Stimulated activated effector memory CD8-positive, alpha-beta T cell treated with anti-CD3 and anti-CD28 coated beads, Interleukin-12 subunit alpha, Interleukin-12 subunit beta, amount 100 ng/mL, for 72 hours (primary cell): ENCODE measurements at regions not wholly inside any gene's neighbourhood (a gene's known extent, or its start where the extent isn't known, plus 50 kb on each side); places are given as distances from the start of the nearest gene placed in this dataset.

Experiments used
- ATAC-seq: fragments of 150-1000 bp; cut with Tn5 transposase; 2 replicates; pipeline ENCODE4 v1.10.0; 2021
- DNase-seq, 2 donors: peaks; one replicate each; pipeline ENCODE4 v3.0.0; 2021 to 2022; ENCODE audit warnings: low spot score in 2 of 2
- H3K27ac Mint-ChIP-seq: one replicate; pipeline ENCODE4 v1.8.0; 2022; ENCODE audit warnings: mild to moderate bottlenecking, mixed read lengths
- H3K36me3 Mint-ChIP-seq: one replicate; pipeline ENCODE4 v1.8.0; 2022; ENCODE audit warnings: mild to moderate bottlenecking, mixed read lengths
- H3K4me1 Mint-ChIP-seq: one replicate; pipeline ENCODE4 v1.8.0; 2022; ENCODE audit warnings: mixed read lengths
- H3K4me3 Mint-ChIP-seq: one replicate; pipeline ENCODE4 v1.8.0; 2022; ENCODE audit warnings: mild to moderate bottlenecking, mixed read lengths
- H3K9me3 Mint-ChIP-seq: one replicate; pipeline ENCODE4 v1.8.0; 2022; ENCODE audit warnings: mixed read lengths

DNA sequence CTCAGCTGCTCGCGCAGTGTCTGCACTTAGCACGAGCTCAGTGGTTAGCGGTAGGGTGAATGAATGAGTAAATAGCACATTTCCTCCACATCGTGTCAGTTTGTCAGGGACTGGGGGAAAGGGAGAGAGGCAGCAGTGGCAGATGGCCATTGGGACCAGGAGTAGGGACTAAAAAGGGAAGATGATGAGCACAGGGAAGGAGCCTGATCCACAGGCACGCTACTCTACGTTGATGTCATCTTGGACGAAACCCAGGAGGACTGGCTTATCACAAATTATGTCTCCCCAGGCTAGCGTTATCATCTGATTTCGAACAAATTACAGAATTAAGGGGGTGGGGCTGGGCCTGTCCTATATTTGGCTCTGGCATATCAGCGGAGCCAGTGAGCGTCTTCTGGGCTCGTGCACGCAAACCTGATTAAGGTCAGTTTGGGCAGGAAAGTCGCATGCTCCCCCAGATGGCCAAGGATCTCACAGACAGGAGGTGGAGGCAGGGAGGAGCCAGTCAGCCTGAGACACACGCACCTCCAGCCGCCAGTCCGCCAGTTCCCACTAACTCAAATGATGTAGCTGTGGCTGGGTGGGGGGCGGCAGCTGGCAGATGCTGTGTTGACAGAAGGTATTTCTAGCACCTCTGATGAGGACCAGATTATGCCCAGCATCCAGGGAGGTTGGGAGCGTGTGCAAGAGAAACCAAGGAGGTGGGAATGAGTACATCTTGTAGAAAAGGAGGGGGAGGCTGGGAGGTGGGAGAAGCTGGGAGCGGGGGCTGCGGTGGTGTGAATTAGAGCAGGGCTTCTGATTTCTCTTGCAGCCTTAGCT lies 97.4 kb upstream of the PRDM11 start:
- no peaks in the 10 kb centered on the region for H3K9me3 Mint-ChIP-seq
- no peak overlapping the region for H3K4me3 Mint-ChIP-seq
- peak overlapping the region; percentile 32 for H3K27ac Mint-ChIP-seq
- DNase-seq (no peak), ATAC-seq (no peak)
- peaks cover 13% of the 10 kb centered on the region for H3K4me1 Mint-ChIP-seq
- no peaks in the 10 kb centered on the region for H3K36me3 Mint-ChIP-seq

DNA sequence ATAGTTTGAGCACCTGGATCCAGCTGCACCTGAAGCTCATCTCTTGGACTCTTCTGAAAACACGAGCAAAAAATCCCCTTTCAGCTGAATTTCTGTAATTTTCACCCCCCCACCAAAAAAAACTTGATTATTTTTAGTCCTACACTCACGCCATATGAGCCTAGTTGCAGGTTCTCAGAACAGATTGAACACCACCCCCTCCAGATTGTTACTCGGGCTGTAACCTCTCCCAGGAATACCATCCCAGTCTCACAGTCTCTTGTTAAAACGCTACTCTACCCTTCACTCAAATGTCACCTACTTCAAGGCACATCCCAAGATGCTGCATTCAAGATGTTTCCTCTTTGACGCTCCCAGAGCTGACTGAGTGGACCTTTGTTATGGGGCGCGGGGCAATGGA lies 96.3 kb upstream of the PRDM11 start:
- H3K4me3 Mint-ChIP-seq, result no peak overlapping the region
- no peak for DNase-seq
- H3K9me3 Mint-ChIP-seq, result no peaks in the 10 kb centered on the region
- peaks cover 13% of the 10 kb centered on the region for H3K4me1 Mint-ChIP-seq
- no peak overlapping the region for H3K27ac Mint-ChIP-seq
- no peaks in the 10 kb centered on the region for H3K36me3 Mint-ChIP-seq
- no peak for ATAC-seq

GRCh38 chr11:45051621-45052020 lies 94.8 kb upstream of the PRDM11 start:
- Mint-ChIP-seq H3K9me3 (no peaks in the 10 kb centered on the region), H3K4me1 (peaks cover 2% of the 10 kb centered on the region), H3K4me3 (no peak overlapping the region), H3K36me3 (no peaks in the 10 kb centered on the region), H3K27ac (no peak overlapping the region)
- no peak for DNase-seq
- no peak for ATAC-seq

DNA sequence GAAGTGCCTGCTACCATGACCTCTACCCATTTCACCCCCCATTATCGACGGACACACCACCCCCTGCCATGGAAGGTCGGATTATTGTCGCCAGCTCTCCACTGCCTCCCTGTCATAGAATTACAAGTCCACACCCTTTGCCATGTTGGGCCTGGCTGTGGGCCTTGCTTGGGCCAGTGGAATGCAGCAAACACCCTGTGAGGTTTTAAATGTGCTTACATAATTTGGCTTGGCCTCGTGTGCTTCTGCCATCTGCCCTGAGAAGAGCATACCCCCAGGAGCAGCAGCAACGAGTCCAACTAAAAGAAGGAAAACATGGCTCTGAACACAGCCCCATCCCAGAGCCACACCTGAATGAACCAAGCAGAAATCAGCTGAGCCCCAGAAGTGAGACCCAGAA lies 94.1 kb upstream of the PRDM11 start:
- Mint-ChIP-seq H3K4me1 (no peaks in the 10 kb centered on the region), H3K9me3 (no peaks in the 10 kb centered on the region), H3K27ac (no peak overlapping the region), H3K36me3 (no peaks in the 10 kb centered on the region), H3K4me3 (no peak overlapping the region)
- ATAC-seq, result no peak
- no peak for DNase-seq

GRCh38 chr11:45053736-45054446 lies 92.5 kb upstream of the PRDM11 start:
- Mint-ChIP-seq H3K36me3 (no peaks in the 10 kb centered on the region), H3K4me3 (no peak overlapping the region), H3K4me1 (no peaks in the 10 kb centered on the region), H3K9me3 (no peaks in the 10 kb centered on the region), H3K27ac (no peak overlapping the region)
- ATAC-seq (no peak), DNase-seq (no peak)

- H3K9me3 Mint-ChIP-seq, result no peaks in the 10 kb centered on the region
- H3K36me3 Mint-ChIP-seq, result no peaks in the 10 kb centered on the region
- H3K4me1 Mint-ChIP-seq, result no peaks in the 10 kb centered on the region
- ATAC-seq, result no peak
- DNase-seq, result no peak
- no peak overlapping the region for H3K4me3 Mint-ChIP-seq
- no peak overlapping the region for H3K27ac Mint-ChIP-seq
Measured at GRCh38 chr11:45054956-45055355, 91.5 kb upstream of the PRDM11 start.

DNA sequence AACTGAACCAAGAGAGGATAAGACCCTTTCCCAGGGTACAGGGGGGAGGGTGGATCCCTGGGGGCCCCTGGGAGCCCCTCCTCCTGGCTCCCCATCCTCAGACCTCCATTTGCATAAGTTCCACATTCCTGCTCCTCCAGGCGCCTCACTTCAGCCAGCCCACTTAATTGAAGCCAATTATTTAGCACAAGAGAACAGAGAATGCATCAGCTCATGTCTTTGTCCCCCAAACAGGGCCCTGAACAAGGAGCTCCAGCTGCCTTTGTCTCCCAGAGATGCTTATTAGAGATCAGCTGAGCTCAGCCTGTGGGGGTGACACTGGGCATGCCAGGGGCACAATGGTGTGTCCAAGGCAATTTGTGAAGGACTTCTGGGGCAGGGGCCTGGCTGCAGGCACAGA lies 89.9 kb upstream of the PRDM11 start:
- no peak overlapping the region for H3K27ac Mint-ChIP-seq

DNA sequence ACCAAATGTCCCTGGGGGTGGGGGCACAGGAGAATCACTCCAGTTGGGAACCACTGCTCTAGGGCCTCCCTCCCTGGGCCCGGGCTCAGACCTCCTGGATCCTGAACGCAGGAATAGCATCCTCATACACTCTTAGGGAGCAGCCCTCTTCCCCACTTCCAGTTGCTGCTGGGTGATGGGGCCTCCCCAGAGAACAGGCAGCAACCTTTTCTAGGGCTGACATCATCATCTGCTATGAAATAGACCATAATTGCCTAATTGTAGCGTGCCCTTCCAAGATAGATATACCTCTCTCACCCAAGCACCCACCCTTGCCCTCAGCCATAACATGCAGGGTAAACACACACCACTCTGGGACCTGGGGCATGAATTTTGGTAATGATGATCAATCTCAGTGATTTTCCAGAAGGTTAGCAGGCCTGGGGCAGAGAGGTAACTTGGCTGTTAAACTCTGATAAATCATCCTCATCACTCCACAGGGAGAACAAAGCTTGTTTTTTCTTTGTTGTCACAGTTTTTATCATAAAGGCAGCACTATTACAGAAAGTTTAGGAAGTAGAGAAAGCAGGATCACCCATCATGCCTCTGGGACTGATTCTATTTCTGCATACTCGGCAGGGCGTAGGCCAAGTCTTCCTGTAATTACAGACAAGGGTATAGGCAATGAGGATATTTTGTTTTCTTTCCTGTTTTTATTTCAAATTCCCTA lies 88.3 kb upstream of the PRDM11 start:
- no peaks in the 10 kb centered on the region for H3K4me1 Mint-ChIP-seq
- no peak overlapping the region for H3K27ac Mint-ChIP-seq
- H3K4me3 Mint-ChIP-seq, result no peak overlapping the region
- H3K9me3 Mint-ChIP-seq, result no peaks in the 10 kb centered on the region
- H3K36me3 Mint-ChIP-seq, result no peaks in the 10 kb centered on the region
- DNase-seq (no peak), ATAC-seq (no peak)

More for the DNA sequence above, 89.9 kb upstream of the PRDM11 start:
- no peaks in the 10 kb centered on the region for H3K9me3 Mint-ChIP-seq
- no peak overlapping the region for H3K4me3 Mint-ChIP-seq
- no peaks in the 10 kb centered on the region for H3K4me1 Mint-ChIP-seq
- ATAC-seq (no peak), DNase-seq (no peak)
- no peaks in the 10 kb centered on the region for H3K36me3 Mint-ChIP-seq

- Mint-ChIP-seq H3K9me3 (no peaks in the 10 kb centered on the region), H3K4me1 (no peaks in the 10 kb centered on the region), H3K27ac (no peak overlapping the region), H3K36me3 (no peaks in the 10 kb centered on the region), H3K4me3 (no peak overlapping the region)
- ATAC-seq, result no peak
- no peak for DNase-seq
Measured at GRCh38 chr11:45058647-45058950, 87.8 kb upstream of the PRDM11 start.

DNA sequence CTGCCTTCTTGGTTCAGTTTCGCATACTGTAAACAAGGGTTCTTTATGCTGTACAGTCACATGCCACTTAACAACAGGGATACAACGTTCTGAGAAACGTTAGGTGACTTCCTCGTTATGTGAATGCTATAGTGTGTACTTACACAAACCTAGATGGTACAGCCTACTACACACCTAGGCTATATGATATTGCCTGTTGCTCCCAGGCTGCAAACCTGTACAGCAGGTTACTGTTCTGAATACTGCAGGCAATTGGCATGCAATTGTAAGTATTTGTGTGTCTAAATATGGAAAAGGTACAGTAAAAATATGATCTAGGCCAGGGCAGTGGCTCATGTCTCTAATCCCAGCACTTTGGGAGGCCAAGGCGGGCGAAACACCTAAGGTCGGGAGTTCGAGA lies 85.7 kb upstream of the PRDM11 start:
- no peak for DNase-seq
- Mint-ChIP-seq H3K9me3 (no peaks in the 10 kb centered on the region), H3K4me3 (no peak overlapping the region), H3K27ac (no peak overlapping the region), H3K36me3 (no peaks in the 10 kb centered on the region), H3K4me1 (no peaks in the 10 kb centered on the region)
- no peak for ATAC-seq

- H3K4me1 Mint-ChIP-seq, result no peaks in the 10 kb centered on the region
- H3K36me3 Mint-ChIP-seq, result no peaks in the 10 kb centered on the region
- no peak for ATAC-seq
Measured at GRCh38 chr11:45061641-45062040, 84.8 kb upstream of the PRDM11 start.

GRCh38 chr11:45062115-45062514 lies 84.3 kb upstream of the PRDM11 start:
- DNase-seq, result no peak
- no peaks in the 10 kb centered on the region for H3K36me3 Mint-ChIP-seq
- H3K4me1 Mint-ChIP-seq, result no peaks in the 10 kb centered on the region
- H3K9me3 Mint-ChIP-seq, result no peaks in the 10 kb centered on the region
- no peak overlapping the region for H3K27ac Mint-ChIP-seq
- ATAC-seq, result no peak
- no peak overlapping the region for H3K4me3 Mint-ChIP-seq

More at GRCh38 chr11:45061641-45062040, 84.8 kb upstream of the PRDM11 start:
- Mint-ChIP-seq H3K4me3 (no peak overlapping the region), H3K27ac (no peak overlapping the region), H3K9me3 (no peaks in the 10 kb centered on the region)
- no peak for DNase-seq

DNA sequence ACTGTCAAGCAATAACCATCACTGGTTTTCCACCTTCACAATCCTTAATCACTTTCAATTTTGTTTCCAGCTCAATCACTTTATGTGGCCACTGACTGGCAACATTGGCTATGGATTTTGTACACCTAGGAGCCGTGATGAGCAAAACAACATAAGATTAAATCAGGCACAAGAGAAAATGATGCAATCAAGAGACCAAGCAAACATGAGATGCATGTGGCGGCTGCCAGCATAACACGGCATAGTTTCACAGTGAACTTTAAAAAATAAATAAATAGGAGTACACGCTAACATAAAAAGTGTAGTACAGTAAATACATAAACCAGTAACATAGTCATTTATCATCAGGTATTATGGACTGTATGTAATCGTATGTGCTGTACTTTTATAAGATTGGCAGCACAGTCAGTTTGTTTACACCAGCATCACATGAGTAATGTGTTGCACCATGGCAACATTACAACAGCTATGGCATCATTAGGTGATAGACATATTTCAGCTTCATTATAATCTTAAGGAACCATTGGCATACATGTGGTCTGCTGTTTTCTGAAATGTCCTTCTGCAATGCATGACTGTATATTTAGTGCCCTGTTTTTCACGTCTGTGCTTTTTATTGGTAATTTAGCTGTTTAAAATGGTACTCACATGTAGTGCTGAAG lies 83.3 kb upstream of the PRDM11 start:
- Mint-ChIP-seq H3K36me3 (no peaks in the 10 kb centered on the region), H3K9me3 (no peaks in the 10 kb centered on the region), H3K4me1 (no peaks in the 10 kb centered on the region), H3K27ac (no peak overlapping the region), H3K4me3 (no peak overlapping the region)
- DNase-seq (no peak), ATAC-seq (no peak)

GRCh38 chr11:45063669-45064068 lies 82.8 kb upstream of the PRDM11 start:
- DNase-seq, result no peak
- Mint-ChIP-seq H3K4me1 (no peaks in the 10 kb centered on the region), H3K4me3 (no peak overlapping the region), H3K36me3 (no peaks in the 10 kb centered on the region), H3K9me3 (no peaks in the 10 kb centered on the region), H3K27ac (no peak overlapping the region)
- no peak for ATAC-seq

GRCh38 chr11:45067966-45068365 lies 78.5 kb upstream of the PRDM11 start:
- no peak overlapping the region for H3K4me3 Mint-ChIP-seq

More at GRCh38 chr11:45067966-45068365, 78.5 kb upstream of the PRDM11 start:
- no peak for ATAC-seq
- no peak overlapping the region for H3K27ac Mint-ChIP-seq
- peaks cover 6% of the 10 kb centered on the region for H3K4me1 Mint-ChIP-seq
- no peaks in the 10 kb centered on the region for H3K9me3 Mint-ChIP-seq
- DNase-seq, result no peak
- H3K36me3 Mint-ChIP-seq, result no peaks in the 10 kb centered on the region
